ENCODE measurements at regions not wholly inside any gene's neighbourhood (a gene's known extent, or its start where the extent isn't known, plus 50 kb on each side); places are given as distances from the start of the nearest gene placed in this dataset.

- TF ChIP-seq CTCF (IDR thresholded peaks at IDR 0.05) (no peak), POLR2A (IDR thresholded peaks at IDR 0.05) (no peak)
Measured at GRCh38 chr3:31125413-31126020, 231.1 kb upstream of the GADL1 start.

Data from body of pancreas (tissue), 4 donors.